ENCODE measurements at regions not wholly inside any gene's neighbourhood (a gene's known extent, or its start where the extent isn't known, plus 50 kb on each side); places are given as distances from the start of the nearest gene placed in this dataset.

DNA sequence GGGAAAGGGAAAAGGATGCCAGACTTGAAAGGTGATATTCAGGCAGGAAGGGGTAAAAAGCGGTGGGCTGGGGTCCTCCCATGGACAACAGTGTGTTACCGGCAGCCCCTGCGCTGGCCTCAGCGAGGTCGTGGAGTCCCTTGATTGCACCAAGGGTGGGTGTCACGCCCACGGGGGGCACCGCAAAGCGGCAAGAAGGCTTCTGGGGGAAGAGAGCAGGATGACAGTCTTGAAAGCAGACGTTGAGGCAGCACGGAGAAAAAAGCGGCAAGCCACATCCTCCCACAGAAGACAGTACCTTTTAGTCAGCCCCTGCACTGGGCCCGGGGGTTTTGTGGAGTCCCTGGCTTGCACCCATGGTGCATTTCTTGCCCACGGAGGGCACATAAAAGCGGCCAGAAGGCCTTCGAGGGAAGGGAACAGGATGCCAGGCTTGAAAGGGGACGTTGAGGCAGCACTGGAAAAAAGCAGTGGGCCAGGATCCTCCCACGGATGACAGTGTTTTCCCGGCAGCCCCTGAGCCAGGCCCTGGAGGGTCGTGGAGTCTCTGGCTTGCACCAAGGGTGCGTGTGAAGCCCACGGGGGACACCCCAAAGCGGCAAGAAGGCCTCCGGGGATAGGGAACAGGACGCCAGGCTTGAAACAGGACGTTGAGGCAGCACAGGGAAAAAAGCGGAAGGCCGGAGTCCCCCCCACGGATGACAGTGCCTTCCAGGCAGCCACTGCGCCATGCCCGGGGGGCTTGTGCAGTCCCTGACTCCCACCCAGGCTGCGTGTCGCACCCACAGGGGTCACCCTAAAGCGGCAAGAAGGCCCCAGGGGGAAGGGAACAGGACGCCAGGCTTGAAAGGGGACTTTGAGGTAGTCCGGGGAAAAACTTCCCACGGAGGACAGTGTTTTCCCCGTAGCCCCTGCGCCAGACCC lies 162.2 kb upstream of the ALG10B start:
- TF ChIP-seq ZNF274 (IDR thresholded peaks at IDR 0.05; ENCODE audit: low read depth, low read length) (no peak), SUZ12 (IDR thresholded peaks at IDR 0.05; ENCODE audit: extremely low read depth, insufficient read depth, insufficient read length) (no peak)

All from NT2/D1 (cell line).